KBM-7 (cell line): ENCODE measurements at regions not wholly inside any gene's neighbourhood (a gene's known extent, or its start where the extent isn't known, plus 50 kb on each side); places are given as distances from the start of the nearest gene placed in this dataset.
"Not testable (repeated sequence)": the region's sequence is repeated elsewhere in the genome, so short reads cannot be mapped to it uniquely, and the experiment has no call there.

Source experiments
- DNase-seq: peaks from one replicate; pipeline ENCODE4 v3.0.0-alpha.2; 2015
- in situ Hi-C: fragments of 300-500 bp; cut with MboI; formaldehyde crosslinking; loops from 2 replicates; pipeline ENCODE4 v1.14.3; 2020; ENCODE audit warnings: low sequenced_read_pairs, low pct_unique_long_range_greater_than_20kb, mixed read lengths

- no peak for DNase-seq
- in situ Hi-C loops = no loop called here
These were observed 398.9 kb upstream of the PCSK5 start for GRCh38 chr9:75491533-75491932.

GRCh38 chr9:75499812-75500211 lies 390.7 kb upstream of the PCSK5 start:
- in situ Hi-C loops = no loop called here
- no peak for DNase-seq

GRCh38 chr9:75500479-75500878 lies 390.0 kb upstream of the PCSK5 start:
- no peak for DNase-seq
- in situ Hi-C loops = no loop called here

- in situ Hi-C loops, DNase-seq: not testable (repeated sequence)
These were observed 389.5 kb upstream of the PCSK5 start for GRCh38 chr9:75500940-75501339.

GRCh38 chr9:75504721-75505120 lies 385.8 kb upstream of the PCSK5 start:
- in situ Hi-C loops = no loop called here
- no peak for DNase-seq

- no peak for DNase-seq
- in situ Hi-C loops = no loop called here
These were observed 384.8 kb upstream of the PCSK5 start for GRCh38 chr9:75505654-75506053.

- no peak for DNase-seq
- in situ Hi-C loops = no loop called here
These were observed 361.0 kb upstream of the PCSK5 start for GRCh38 chr9:75529463-75529862.

- DNase-seq = no peak
These were observed 358.9 kb upstream of the PCSK5 start for GRCh38 chr9:75531588-75531987.

GRCh38 chr9:75532233-75533050 lies 358.0 kb upstream of the PCSK5 start:
- no peak for DNase-seq
- in situ Hi-C loops = no loop called here

More at GRCh38 chr9:75531588-75531987, 358.9 kb upstream of the PCSK5 start:
- in situ Hi-C loops = no loop called here

- no peak for DNase-seq
- in situ Hi-C loops = no loop called here
These were observed 350.9 kb upstream of the PCSK5 start for GRCh38 chr9:75539523-75539922.

GRCh38 chr9:75540185-75540584 lies 350.3 kb upstream of the PCSK5 start:
- no peak for DNase-seq
- in situ Hi-C loops = no loop called here

GRCh38 chr9:75541734-75542133 lies 348.7 kb upstream of the PCSK5 start:
- DNase-seq = no peak
- in situ Hi-C loops = no loop called here

GRCh38 chr9:75544815-75545214 lies 345.7 kb upstream of the PCSK5 start:
- in situ Hi-C loops = no loop called here

GRCh38 chr9:75545287-75545686 lies 345.2 kb upstream of the PCSK5 start:
- DNase-seq = no peak
- in situ Hi-C loops = no loop called here

More at GRCh38 chr9:75544815-75545214, 345.7 kb upstream of the PCSK5 start:
- DNase-seq = no peak

- in situ Hi-C loops = no loop called here
- DNase-seq = no peak
These were observed 341.6 kb upstream of the PCSK5 start for GRCh38 chr9:75548871-75549270.

GRCh38 chr9:75551861-75552260 lies 338.6 kb upstream of the PCSK5 start:
- in situ Hi-C loops = no loop called here

GRCh38 chr9:75552941-75553340 lies 337.5 kb upstream of the PCSK5 start:
- in situ Hi-C loops = no loop called here
- no peak for DNase-seq

More at GRCh38 chr9:75551861-75552260, 338.6 kb upstream of the PCSK5 start:
- no peak for DNase-seq

- DNase-seq, in situ Hi-C loops: not testable (repeated sequence)
These were observed 323.7 kb upstream of the PCSK5 start for GRCh38 chr9:75566813-75567212.

GRCh38 chr9:75570538-75570937 lies 319.9 kb upstream of the PCSK5 start:
- no peak for DNase-seq
- in situ Hi-C loops = no loop called here

GRCh38 chr9:75574569-75574968 lies 315.9 kb upstream of the PCSK5 start:
- in situ Hi-C loops = no loop called here
- DNase-seq = no peak

- in situ Hi-C loops = no loop called here
- no peak for DNase-seq
These were observed 307.6 kb upstream of the PCSK5 start for GRCh38 chr9:75582870-75583269.
